ENCODE measurements at regions not wholly inside any gene's neighbourhood (a gene's known extent, or its start where the extent isn't known, plus 50 kb on each side); places are given as distances from the start of the nearest gene placed in this dataset.

DNA sequence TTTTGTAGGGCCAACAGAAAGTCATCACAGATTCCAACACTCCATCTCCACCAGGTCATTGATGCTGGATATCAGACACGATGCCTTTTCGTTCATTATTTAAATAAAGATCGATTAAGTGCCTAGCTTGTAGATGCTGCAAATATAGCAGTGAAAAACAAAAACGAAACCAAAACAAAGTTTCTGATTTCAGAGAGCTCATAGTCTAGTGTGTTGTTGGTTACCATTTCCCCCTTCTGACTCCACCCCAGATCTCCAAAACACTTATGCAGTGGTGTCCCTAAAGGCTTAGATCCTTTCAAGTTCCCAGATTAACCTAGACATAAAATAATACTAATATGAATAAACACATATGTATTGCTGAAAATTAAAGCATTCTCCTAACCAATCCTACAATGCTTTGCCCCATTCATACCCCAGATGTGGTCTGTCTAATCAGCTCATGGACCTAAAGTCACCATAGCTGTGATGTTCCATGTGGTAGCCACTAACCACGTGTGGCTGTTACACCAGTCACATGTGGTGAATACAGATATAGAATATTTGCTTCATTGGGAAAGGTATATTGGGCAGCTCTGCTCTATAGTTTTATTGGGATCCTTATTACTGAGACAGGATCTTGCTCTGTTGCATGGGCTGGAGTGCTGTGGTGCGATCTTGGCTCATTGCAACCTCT lies 787.2 kb downstream of the TDRD15 start:
- DNase-seq: no peak

DNA sequence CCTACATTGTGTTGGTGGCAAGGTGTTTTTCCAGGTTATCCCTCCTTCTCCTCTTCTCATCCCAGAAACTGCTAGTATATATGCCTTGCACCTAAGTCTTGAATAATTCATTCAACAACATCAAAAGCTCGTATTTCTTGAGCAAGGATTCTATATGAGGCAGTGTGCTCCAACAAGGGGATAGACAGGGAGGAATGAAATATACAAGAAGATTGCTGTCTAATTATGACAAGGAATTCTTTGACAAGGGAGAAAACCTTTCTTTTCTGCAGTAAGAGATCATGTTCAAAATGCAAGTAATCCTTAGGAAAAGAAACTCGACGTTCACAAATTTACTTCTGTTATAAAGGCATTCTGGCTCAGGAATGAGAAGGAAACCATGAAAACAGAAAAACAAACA lies 788.6 kb downstream of the TDRD15 start:
- DNase-seq: no peak

DNA sequence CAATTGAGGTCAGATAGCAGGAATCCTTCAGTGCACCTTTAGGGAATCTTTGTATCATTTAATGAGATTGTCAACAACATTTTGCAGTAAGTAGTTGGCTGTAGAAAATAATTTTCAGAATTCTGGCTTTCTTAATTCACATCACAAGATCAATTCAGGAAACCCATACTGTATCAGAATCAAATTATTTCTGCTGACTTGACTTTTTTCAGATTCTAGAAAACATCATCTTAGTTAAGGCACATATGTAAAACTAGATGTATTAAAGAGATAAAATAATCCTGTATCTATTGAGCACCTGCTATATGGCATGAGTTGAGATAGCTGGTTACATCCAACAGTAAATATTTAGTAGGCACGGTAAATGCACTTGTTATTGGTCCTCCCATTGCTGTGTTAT lies 791.4 kb downstream of the TDRD15 start:
- DNase-seq: no peak

DNA sequence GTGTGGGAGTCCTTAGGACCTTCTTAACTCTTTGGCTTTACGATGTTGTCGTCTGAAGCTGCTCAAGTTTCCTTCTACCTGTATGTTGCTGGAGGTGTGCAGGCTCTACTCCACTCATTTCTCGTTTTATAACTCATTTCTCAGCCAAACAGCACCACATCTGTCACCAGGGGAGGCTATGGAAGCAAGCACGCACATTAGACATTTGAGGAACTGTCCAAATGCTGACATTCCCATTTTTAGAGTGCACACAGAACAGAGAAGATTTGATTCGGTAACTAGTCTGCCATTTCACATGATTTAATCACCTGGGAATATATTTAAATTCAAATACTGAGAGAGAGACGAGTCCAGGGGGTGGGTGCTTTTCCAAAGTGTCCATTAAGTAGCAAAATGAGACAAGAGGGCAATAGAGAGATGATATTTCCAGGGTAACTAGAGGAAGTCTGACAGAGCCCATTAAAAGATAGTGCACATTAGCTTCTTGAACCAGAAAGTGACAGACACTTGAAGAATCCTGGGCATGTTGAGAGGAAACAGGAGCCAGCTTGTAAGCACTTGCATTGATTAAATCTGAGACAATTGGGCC lies 793.3 kb downstream of the TDRD15 start:
- DNase-seq: no peak

DNA sequence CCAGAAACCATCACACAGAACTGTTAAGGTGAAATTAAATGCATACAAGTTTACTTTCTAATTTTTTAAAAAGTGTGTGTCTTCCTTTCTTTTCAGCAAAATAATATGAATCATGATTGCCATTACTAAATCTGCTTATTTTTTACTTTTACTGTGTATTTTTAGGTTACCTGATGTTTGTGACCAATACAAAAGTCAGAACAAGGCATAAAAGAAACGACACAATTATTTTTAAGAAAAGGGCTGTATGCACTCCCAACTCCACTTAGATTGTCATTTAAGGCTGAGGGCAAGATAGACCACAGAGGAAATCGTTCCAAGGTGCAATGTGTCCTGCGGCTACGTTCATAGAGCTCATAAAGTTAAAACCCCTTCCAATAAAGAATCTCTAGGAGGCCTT lies 797.0 kb downstream of the TDRD15 start:
- no peak for DNase-seq

DNA sequence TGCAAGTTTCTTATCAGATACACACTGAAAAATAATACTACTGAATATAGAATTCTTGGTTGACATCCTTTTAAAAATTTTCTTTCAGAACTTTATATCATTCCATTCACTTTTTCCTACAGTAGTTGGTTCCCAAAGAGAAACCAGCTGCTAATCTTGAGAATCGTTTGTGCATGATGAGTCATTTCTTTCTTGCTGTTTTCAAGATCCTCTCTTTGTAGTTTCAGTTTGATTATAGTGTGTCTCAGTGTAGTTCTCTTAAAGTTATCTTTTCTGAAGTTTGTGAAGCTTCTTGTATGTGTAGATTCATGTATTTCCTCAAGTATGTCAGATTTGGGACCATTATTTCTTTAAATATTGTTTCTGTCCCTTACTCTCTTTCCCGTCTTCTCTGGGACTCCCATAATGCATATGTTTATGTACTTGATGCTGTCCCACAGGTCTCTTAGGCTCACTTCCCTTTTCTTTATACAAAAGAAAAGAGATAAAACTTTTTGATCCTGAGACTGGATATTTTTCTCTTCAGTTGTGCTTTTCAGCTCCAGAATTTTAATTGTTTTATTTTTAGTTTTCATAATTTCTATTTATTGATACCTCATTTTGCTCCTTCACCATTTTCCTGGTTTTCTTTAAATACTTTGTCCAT lies 801.0 kb downstream of the TDRD15 start:
- no peak for DNase-seq

DNA sequence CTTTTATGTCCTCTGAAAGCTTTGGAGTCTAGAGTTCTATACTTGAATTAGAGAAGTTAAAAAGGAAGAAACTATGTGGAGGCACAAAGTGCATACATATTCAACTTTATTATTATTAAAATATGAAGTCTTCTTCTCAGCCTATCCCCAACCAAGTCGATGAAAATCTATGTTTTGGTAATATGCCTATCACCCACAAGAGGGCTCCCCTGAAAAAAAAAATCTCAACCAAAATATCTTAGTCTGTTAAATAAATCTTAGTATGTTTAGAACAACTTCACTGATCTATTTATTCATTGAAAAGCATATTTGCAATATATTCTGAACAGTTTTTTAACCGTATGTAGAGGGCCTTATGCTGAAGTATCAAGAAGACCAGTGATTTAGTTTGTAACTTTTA lies 804.5 kb downstream of the TDRD15 start:
- no peak for DNase-seq

DNA sequence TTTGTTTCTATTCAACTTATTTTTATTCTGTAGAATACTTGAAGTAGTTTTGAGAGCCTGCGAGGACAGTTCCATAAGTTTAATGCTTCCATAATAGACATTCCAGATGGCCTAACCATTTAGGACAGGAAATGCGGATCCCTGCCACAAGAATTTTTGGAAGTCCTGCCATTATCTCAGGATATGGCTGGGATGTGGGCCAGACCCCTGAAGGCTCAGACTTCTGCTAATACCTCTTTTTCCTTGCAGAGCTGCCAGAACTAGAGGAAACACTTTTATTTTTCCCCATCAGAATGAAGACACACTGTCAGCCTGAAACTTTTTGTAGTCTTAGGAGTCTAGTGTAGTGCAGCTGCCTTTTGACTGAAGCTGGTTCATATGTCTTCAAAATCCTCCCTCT lies 806.5 kb downstream of the TDRD15 start:
- no peak for DNase-seq

DNA sequence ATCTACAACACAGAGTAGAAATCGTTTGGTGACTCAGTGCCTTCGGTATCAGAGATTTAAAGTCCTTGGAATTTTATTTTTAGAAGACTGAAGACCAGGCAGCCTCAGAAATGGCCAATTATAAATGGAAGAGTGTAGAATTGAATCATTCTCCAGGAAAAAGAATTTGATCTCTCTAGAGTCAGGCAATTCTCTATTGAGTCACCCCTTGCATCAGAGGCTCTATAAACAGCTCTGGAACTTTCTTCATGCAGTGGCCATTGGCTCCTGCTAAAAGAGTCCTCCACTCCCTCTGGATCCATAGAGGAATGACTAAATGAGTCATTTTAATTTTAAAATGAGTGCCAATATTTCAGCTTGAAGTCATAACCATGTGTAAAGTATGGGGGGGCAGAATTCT lies 816.2 kb downstream of the TDRD15 start:
- no peak for DNase-seq

DNA sequence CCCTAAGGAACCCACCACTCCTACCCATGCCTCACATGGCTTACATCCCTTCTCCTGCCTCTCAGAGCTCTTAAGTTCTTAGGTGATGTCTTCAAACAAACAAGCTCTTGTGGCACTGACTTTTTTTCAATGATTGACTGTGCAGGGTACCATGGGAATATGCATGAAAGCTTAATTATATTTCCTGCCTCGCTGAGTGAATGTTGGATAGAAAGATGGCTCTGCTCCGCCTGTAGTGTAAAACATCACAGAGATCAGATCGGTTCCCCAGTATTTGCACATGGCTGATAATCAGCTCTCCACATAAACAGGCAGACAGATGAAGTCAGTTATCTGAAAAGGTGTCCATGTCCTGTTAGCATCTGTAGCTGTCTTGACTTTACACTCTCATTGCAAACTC lies 820.8 kb downstream of the TDRD15 start:
- DNase-seq: no peak

DNA sequence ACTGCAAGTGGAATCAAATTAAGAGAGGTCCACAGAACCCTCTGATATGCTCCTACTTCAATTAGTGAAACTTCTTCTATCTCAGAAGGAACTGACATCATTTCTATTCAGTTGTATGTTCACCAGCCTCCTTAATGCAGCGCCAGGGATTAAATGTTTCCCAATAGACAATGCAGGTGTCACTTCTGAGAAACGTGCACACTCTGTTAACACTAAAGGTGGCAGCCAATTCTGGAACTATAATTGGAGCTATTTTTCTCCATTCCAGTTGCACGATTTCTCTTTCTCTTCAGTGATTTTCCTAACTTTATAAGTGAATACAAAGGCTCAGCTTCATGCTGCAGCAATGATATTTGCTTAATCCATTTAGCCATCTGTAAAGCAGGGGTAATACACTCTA lies 821.9 kb downstream of the TDRD15 start:
- DNase-seq: no peak

DNA sequence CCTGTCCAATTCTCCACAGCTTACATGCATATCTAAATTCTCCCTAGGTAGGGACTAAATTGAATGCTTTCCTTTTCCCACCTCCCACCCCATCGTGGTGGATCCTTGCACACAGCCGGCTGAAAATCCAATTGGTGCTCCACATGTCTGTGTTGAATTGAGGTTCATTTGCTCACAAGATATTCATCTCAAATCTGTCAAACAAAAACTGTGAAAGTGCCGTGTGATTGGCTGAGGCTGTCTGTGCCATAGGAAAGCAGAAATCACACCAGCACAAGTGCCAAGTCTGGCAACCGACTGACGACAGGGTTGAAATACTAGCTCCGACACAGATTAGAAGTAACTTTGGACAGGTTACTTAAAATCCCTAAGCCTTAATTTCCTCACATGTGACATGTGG lies 823.3 kb downstream of the TDRD15 start:
- DNase-seq: no peak

DNA sequence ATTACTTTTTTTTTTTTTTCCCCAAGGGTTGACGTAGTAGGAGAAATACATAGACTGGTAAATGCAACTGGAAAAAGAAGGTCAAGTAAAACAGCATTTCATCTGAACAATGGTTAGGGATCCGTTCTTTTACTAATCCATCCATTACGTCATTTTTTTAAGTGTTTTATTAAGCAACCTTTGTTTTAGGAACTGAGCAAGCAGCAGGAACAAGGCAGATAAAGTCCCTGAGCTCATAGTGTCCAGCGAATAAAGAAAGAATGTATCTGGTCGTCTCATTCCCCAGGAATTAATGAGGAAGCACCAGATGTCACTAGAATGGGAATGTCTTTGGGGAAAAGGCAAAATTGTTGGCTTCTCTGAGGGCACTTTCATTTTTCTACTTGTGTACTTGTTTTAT lies 842.4 kb downstream of the TDRD15 start:
- DNase-seq: no peak

DNA sequence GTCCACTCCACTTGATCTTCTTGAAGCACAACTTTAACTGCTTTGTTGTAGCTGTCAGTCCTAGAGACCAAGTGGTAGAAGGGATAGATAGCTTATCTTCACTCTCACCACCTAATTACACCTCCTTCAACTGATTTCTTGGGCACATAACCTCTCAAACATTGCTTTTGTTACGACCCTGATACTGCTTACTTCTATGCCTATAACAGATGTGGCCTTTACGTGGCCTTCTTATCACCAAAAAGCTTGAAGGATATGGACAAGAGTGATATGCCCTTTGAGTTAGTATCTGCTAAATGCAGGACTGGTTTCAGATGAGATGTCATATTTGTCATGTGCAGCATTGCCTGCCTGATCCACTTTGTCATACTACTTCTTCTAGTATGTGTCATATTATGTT lies 847.2 kb downstream of the TDRD15 start:
- no peak for DNase-seq

DNA sequence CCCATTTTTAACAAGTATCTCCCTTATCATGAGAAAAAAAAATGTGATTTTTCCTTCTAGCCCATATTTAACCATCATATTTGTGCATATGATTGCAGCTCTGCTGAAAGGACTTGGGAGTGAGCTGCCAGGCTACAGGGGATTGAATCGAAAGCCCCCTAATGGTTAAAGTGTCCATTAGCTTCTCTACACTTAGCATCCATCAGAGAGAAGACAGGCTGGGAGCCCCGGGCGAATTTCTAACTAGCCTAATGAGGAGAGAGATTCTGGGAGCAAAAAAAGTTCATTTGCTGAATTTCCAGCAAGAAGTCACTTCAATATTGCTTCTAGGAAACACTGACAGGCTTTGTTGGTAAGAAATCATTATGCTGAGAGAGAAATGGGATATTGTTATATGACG lies 848.8 kb downstream of the TDRD15 start:
- DNase-seq: no peak

DNA sequence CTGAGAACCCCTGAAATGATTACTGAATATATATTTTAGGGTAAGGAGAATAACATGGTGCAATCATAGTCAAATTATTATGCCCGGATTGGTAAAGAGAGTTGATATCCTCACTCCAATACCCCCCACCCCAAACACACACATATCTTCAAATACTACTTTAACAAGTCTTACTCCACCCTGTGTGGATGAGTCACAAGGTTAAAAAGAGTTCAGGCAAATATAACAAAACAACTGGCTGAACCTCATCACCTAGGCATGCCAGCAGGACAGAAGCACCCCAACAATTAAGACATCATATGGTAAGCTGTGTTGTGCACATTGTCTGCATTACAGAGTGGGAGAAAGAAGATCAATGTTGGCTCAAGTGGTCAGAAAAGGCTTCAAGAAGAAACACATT lies 857.4 kb downstream of the TDRD15 start:
- no peak for DNase-seq

DNA sequence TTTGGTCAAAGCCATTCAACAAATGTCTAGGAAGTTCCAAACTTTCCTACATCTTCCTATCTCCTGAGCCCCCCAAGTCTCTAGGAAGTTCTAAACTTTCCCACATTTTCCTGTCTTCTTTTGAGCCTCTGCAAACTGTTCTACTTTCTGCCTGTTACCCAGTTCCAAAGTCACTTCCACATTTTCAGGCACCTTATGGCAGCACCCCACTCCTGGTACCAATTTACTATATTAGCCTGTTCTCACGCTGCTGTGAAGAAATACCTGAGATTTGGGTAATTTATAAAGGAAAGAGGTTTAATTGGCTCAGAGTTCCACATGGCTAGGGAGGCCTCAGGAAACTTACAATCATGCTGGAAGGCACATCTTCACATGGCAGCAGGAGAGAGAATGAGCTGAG lies 869.2 kb downstream of the TDRD15 start:
- no peak for DNase-seq

DNA sequence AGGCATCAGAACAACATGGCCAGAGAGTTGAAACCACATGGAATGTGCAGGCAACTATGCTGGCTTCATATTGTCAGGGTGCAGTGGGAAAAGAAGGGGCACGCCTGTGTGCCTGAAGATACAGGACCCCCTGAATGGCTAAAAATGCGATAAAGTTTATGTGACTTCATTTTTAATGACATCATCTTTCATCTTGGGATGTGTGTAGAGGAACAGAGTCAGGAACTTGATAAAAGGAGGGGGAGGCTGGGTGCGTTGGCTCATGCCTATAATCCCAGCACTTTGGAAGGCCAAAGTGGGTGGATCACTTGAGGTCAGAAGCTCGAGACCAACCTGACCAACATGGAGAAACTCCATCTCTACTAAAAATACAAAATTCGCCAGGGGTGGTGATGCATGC lies 872.6 kb downstream of the TDRD15 start:
- DNase-seq: no peak

DNA sequence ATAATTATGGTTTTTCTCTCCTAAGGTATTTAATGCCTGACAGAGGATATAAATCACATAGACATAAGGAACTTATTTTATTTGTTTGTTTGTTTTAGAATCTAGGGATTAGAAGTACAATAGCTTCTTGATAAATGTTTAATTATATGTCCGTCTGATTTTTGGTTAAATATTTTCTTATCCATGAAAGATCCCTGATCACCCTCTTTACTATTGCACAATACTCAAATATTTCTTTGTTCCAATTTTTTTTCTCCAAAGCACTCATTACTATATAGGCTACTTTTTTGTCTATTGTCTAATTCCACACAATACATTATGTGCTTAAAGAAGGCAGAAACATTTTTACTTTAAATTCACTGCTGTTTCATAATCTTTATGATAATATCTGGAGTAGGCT lies 875.8 kb downstream of the TDRD15 start:
- no peak for DNase-seq

DNA sequence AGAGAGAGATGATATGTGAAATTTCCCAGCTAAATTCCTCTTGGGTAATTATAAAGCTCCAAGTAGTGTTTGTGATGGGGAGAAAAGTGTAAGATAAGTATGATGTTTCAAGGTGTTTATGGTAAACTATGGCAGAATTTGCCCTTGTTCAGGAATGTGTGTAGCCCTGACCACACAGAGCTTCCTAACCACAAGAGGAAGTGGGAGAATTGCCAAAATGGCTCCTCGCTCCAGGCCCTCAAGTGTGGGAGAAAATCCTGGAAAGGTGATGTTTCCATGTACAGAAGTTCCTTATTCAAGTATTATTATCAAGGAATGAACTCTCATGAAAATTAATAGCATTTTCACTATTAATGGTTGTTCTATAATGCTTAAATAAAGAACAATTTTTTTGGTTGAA lies 878.3 kb downstream of the TDRD15 start:
- no peak for DNase-seq

DNA sequence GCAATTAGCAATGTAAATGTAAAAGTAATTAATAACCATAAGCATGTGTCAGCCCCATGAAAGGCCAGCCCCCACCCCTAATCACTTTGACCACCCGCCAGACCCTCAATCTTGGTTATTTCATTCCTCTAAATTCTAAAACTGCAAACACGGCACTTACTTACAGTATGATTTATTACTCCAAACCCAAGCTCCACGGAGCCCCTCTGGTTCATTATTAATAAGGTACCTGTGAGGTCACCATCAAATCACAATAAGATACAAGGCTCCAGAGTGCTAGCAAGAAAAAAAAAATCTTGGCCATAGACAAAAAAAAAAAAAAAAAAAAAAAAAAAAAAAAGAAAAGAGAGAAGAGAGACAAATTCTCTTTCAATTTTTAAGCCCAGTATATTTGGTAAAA lies 879.5 kb downstream of the TDRD15 start:
- DNase-seq: no peak

DNA sequence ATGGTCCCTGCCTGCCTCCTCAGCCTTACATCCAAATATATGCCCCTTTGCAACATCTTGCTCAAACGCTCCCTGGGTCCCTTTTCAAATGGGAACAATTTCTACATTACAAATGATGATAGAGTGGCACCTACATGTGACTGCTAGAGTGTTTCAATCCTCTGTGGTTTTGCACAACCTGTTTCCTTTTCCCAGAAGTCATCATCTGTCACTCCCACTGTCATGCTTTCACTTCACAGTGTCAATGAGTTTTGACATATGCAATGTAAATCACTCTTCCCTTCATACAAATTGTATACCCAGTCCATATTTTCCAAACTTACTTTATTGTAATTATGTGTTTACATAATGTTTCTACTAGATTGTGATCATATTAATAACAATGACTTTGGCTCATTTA lies 887.3 kb downstream of the TDRD15 start:
- no peak for DNase-seq

DNA sequence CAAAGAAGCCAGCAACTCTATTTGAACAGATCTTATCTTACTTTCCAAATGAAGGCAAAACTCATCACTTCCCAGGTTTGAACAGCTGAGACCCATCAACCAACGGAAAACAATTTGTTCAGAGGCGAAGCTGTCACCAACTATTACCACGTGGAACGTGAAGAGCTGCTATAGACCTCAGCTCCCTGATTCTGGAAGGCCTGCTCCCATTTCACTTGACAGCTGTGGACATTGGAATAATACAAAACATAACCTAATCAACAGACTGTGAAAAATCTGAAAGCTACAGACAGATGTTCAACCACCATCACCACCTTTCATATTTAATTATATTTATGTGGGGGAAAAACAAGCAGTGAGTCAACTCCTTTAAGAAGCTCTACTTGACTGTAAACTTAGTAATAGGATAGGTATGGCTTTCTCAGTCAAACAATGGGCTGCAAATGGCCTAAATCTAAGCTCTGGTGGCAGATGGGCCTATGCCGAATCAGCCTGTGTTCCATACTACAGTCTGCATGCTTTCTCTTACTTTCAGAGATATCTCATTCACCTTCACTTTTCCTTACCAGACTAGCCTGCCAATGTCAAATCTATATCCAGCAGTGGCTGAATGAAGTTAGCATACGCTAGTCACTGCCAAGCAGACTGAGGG lies 896.4 kb downstream of the TDRD15 start:
- DNase-seq: no peak

DNA sequence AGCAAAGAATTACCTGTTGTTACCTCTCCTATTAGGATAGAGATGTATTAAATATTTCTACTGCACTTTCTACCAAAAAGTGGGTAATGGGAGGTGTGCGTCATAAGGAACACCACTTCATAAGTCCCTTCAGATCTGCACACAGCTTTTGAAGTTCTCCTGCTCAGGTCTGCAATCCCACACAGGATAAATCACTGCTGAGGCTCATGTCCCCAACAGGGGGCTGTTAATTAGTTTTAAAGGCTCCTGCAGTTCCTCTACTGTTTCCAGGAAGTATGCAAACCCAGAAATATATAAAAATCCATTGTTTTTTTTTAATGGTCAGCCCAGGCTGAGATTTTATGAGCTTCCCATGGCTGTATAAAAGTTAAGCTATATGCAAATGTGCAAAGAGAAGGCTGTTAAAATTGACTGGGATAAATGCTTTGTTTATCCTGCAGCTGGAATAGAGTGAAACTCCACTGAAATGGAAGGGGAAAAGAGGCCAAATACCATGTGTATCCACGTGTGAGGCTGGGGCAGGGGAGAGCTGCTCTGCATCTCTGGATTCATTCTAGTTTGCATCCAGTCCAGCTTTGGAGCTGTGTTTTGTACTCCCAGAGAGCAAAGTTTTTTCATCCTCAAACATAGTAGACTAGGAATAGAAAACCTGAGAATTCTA lies 903.7 kb downstream of the TDRD15 start:
- no peak for DNase-seq

All from GF-D8 (cell line).